GM23338 (cell line): ENCODE measurements at regions not wholly inside any gene's neighbourhood (a gene's known extent, or its start where the extent isn't known, plus 50 kb on each side); places are given as distances from the start of the nearest gene placed in this dataset.

Source experiments
- CREB1 ChIP-seq: fragments of 250-450 bp; sonication (Bioruptor Pico); IDR thresholded peaks from 2 replicates; pipeline ENCODE4 v1.5.0; 2020; ENCODE audit warnings: low read depth, mild to moderate bottlenecking, moderate library complexity
- EZH2 ChIP-seq: fragments of 200-600 bp; sonication (generic); IDR thresholded peaks from one replicate; pipeline ENCODE4 v1.8.0; 2017; ENCODE audit warnings: antibody characterized with exemption, mild to moderate bottlenecking, low read depth; ENCODE audit not compliant: unreplicated experiment
- EZH2phosphoT487 ChIP-seq: fragments of 200-600 bp; sonication (generic); IDR thresholded peaks from one replicate; pipeline ENCODE4 v1.8.1; 2018; ENCODE audit warnings: antibody characterized with exemption; ENCODE audit not compliant: unreplicated experiment
- JUNB ChIP-seq: IDR thresholded peaks from one replicate; pipeline ENCODE4 v1.6.1; 2016; ENCODE audit warnings: antibody characterized with exemption; ENCODE audit not compliant: unreplicated experiment
- NANOG ChIP-seq: IDR thresholded peaks from 2 replicates; pipeline ENCODE4 v1.6.1; 2016; ENCODE audit warnings: antibody characterized with exemption, borderline replicate concordance
- POLR2AphosphoS5 ChIP-seq: IDR thresholded peaks from 2 replicates; pipeline ENCODE4 v1.6.1; 2016; ENCODE audit warnings: antibody characterized with exemption, low read depth
- TF ChIP-seq, protein P1 (sequence below), 2 experiments: fragments of 200-600 bp in 1 of 2; sonication (generic) in 1 of 2; conservative IDR thresholded peaks; 2 replicates each; pipeline versions ENCODE4 v1.5.1 to v1.6.1; 2016 to 2017; ENCODE audit warnings: antibody characterized with exemption in 2 of 2, low read depth in 2 of 2, mild to moderate bottlenecking in 2 of 2, moderate library complexity in 1 of 2
- TF ChIP-seq, protein P2 (sequence below): IDR thresholded peaks from one replicate; pipeline ENCODE4 v1.6.1; 2018; ENCODE audit warnings: antibody characterized with exemption; ENCODE audit not compliant: unreplicated experiment
- TF ChIP-seq, protein P3 (sequence below): IDR thresholded peaks from 2 replicates; pipeline ENCODE4 v1.6.1; 2016; ENCODE audit warnings: antibody characterized with exemption

DNA sequence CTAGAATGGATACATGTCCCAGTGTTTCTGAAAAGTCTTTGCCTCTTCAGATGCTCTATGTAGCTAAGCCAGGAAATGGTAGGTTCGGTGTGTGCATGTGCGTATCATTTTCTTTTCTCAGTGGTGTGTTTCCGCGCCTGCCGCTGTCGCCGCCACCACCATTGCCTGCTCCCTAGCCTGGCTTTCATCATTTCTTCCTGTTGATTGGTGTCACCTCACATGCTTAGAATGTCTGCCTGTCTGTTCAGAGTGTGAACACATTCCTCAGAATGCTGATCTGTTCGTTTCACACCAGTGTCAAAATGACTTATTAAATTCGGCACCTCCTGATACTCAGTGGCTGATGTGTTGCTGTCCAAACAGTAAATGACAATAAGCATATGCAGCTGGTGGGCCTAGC lies 255.2 kb upstream of the SPRED2 start:
- TF ChIP-seq, protein P1, sequence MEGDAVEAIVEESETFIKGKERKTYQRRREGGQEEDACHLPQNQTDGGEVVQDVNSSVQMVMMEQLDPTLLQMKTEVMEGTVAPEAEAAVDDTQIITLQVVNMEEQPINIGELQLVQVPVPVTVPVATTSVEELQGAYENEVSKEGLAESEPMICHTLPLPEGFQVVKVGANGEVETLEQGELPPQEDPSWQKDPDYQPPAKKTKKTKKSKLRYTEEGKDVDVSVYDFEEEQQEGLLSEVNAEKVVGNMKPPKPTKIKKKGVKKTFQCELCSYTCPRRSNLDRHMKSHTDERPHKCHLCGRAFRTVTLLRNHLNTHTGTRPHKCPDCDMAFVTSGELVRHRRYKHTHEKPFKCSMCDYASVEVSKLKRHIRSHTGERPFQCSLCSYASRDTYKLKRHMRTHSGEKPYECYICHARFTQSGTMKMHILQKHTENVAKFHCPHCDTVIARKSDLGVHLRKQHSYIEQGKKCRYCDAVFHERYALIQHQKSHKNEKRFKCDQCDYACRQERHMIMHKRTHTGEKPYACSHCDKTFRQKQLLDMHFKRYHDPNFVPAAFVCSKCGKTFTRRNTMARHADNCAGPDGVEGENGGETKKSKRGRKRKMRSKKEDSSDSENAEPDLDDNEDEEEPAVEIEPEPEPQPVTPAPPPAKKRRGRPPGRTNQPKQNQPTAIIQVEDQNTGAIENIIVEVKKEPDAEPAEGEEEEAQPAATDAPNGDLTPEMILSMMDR (conservative IDR thresholded peaks at IDR 0.05; ENCODE audit: low read depth in 2 of 2) = no peak
- no peak for TF ChIP-seq EZH2phosphoT487
- no peak for TF ChIP-seq EZH2
- TF ChIP-seq, protein P2, sequence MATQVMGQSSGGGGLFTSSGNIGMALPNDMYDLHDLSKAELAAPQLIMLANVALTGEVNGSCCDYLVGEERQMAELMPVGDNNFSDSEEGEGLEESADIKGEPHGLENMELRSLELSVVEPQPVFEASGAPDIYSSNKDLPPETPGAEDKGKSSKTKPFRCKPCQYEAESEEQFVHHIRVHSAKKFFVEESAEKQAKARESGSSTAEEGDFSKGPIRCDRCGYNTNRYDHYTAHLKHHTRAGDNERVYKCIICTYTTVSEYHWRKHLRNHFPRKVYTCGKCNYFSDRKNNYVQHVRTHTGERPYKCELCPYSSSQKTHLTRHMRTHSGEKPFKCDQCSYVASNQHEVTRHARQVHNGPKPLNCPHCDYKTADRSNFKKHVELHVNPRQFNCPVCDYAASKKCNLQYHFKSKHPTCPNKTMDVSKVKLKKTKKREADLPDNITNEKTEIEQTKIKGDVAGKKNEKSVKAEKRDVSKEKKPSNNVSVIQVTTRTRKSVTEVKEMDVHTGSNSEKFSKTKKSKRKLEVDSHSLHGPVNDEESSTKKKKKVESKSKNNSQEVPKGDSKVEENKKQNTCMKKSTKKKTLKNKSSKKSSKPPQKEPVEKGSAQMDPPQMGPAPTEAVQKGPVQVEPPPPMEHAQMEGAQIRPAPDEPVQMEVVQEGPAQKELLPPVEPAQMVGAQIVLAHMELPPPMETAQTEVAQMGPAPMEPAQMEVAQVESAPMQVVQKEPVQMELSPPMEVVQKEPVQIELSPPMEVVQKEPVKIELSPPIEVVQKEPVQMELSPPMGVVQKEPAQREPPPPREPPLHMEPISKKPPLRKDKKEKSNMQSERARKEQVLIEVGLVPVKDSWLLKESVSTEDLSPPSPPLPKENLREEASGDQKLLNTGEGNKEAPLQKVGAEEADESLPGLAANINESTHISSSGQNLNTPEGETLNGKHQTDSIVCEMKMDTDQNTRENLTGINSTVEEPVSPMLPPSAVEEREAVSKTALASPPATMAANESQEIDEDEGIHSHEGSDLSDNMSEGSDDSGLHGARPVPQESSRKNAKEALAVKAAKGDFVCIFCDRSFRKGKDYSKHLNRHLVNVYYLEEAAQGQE = no peak
- no peak for TF ChIP-seq POLR2AphosphoS5
- TF ChIP-seq CREB1 (CRISPR knock-in tag) = no peak
- TF ChIP-seq NANOG = no peak
- TF ChIP-seq, protein P3, sequence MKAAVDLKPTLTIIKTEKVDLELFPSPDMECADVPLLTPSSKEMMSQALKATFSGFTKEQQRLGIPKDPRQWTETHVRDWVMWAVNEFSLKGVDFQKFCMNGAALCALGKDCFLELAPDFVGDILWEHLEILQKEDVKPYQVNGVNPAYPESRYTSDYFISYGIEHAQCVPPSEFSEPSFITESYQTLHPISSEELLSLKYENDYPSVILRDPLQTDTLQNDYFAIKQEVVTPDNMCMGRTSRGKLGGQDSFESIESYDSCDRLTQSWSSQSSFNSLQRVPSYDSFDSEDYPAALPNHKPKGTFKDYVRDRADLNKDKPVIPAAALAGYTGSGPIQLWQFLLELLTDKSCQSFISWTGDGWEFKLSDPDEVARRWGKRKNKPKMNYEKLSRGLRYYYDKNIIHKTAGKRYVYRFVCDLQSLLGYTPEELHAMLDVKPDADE = no peak
- no peak for TF ChIP-seq JUNB
